ENCODE measurements at regions not wholly inside any gene's neighbourhood (a gene's known extent, or its start where the extent isn't known, plus 50 kb on each side); places are given as distances from the start of the nearest gene placed in this dataset.

DNA sequence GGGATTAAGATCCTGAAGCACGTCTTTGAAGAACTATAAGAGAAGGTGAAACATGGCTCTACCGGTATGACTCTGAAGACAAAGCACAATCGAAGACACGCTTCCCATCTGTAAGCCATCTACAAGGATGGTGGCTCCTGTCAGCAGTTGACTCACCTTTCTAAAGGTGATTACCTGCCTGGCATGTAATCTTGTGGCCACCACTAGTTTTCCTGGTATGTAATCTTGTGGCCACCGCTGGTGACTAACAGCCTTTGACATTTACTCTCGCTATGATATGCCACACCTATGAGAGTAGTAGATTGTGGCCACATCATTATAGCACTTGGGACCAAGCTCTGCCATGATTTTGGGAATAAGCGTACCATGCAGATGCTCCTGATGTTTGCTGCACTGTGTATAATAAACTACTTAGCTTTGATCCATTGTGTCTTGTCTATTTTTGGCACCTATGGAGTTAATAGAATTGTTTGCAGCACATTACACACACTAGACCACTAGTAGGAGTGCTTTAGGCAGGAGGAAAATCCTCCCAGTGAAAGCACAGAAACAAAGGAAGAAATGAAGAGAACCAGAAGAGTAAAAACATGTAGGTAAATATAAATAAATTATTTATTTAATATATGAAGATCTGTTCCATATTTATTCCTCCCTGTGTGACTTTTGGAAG lies 59.8 kb downstream of the VAX1 start:
- DNase-seq: no peak

DNA sequence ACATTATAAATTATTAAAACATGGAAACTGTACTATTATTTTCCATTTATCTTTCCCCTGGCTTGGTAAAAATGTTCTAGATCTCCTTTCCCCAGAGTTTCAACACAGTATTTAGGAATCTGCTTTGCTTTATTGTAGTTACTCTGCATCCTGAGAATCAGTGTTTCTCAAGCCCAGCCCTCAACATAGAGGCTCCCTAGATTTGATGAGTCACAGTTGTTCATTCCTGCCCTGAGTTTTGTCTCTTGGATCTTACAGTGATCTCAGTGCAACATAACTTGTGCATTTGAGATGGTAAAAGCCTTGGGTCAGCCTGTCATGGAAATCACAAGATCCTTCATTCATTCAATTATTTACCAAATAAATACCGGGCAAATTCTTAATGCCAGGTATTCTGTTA lies 63.0 kb downstream of the VAX1 start:
- peak; percentile 27 for DNase-seq

DNA sequence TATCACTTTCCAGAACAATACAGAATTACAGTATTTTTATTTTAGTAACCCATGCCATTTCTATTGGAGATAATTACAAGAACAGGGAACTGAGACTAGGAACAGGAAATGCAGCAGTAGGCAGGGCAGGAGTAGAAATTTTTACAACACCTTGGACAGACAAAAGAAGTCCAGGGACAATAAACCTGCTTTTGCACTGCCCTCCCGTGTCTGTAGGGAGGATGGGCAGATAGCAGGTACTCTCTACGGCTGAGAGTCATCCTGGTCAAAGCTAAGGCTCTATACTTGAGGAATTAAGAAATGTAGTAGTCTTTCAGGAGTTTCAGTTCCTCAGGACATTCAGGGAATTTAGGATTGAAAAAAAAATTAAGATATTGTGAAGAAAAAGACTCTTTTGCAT lies 63.4 kb downstream of the VAX1 start:
- DNase-seq: peak; percentile 18

DNA sequence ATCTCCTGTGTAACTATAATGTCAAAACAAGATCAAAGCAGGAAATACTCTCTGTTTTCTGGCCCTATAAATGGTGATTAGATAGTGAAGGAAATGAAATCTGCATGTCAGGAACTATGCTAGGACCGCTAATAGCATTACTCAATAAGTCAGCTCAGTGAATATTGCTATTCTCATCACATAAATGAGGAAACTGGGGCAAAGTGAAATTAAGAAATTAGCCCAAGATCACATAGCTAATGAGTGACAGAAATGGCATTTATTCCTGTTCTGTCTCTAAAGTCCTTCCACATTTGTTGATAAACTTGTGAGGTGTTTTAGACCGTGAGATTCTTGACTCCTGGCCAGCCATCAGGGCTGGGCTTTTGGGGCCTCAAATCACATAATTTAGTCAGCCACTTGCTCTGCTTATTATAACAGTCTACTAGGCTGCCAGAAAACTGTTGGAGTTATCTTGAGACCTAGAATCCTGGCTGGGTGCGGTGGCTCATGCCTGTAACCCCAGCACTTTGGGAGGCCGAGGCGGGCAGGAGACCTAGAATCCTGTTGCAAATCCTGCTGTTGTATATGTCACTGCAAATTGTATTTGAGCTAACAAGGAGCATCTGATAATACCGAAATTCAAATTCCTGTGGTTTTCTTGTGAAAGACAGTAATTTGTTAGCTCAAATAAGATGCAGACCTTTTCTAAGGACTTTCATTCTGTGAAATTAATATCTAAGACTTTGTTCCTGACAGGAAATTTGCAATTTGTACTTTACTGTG lies 66.5 kb upstream of the SHTN1 start:
- peak; percentile 77 for DNase-seq
